Esophagus muscularis mucosa (tissue), 4 donors: ENCODE measurements at regions not wholly inside any gene's neighbourhood (a gene's known extent, or its start where the extent isn't known, plus 50 kb on each side); places are given as distances from the start of the nearest gene placed in this dataset.

Experiments used
- DNase-seq: peaks from one replicate; pipeline ENCODE4 v3.0.0-alpha.2; 2017; ENCODE audit errors: extremely low spot score
- H3K27ac ChIP-seq, 4 donors: fragments of 200-600 bp; sonication (generic); replicated peaks in 1 of 4; 1 replicate in 3 of 4; 2 replicates in 1 of 4; pipeline ENCODE4 v1.5.1; 2016 to 2019; ENCODE audit warnings: mild to moderate bottlenecking in 1 of 4
- H3K27me3 ChIP-seq, 4 donors: fragments of 200-600 bp; sonication (generic); one replicate each; pipeline versions ENCODE4 v1.5.1 to v1.6.0; 2016 to 2019
- H3K36me3 ChIP-seq, 4 donors: fragments of 200-600 bp; sonication (generic); one replicate each; pipeline ENCODE4 v1.5.1; 2016 to 2019
- H3K4me1 ChIP-seq, 4 donors: fragments of 200-600 bp; sonication (generic); one replicate each; pipeline ENCODE4 v1.5.1; 2016 to 2019
- H3K4me3 ChIP-seq, 4 donors: fragments of 200-600 bp; sonication (generic); 1 replicate in 2 of 4; 2 replicates in 2 of 4; pipeline ENCODE4 v1.5.1; 2016 to 2019; ENCODE audit warnings: mild to moderate bottlenecking in 4 of 4, moderate library complexity in 1 of 4
- H3K9me3 ChIP-seq, 4 donors: fragments of 200-600 bp; sonication (generic); 1 replicate in 3 of 4; 2 replicates in 1 of 4; pipeline ENCODE4 v1.5.1; 2016 to 2019
- EP300 ChIP-seq: sonication (generic); formaldehyde crosslinking; IDR thresholded peaks from one replicate; pipeline ENCODE4 v1.6.1; 2017; ENCODE audit warnings: antibody characterized with exemption
- POLR2A ChIP-seq: fragments of 450-650 bp; IDR thresholded peaks from one replicate; pipeline ENCODE4 v1.6.1; 2017; ENCODE audit warnings: antibody characterized with exemption, moderate library complexity, mild to moderate bottlenecking, low read depth
- POLR2AphosphoS5 ChIP-seq, 2 donors: sonication (generic); formaldehyde crosslinking; IDR thresholded peaks; one replicate each; pipeline ENCODE4 v1.6.1; 2017; ENCODE audit warnings: antibody characterized with exemption in 2 of 2
- WGBS: methylation state at CpG from one replicate; pipeline ENCODE4 v1.1.5; 2018; 5-methylcytosine and 5-hydroxymethylcytosine counted together
- intact Hi-C: fragments of 100-400 bp; cut with DNase I; formaldehyde crosslinking; loops from one replicate; pipeline ENCODE4 v1.15.1; 2023
- TF ChIP-seq, protein P1 (sequence below), 3 experiments: fragments of 200-600 bp in 2 of 3; fragments of 450-650 bp in 1 of 3; sonication (generic) in 2 of 3; IDR thresholded peaks; one replicate each; pipeline ENCODE4 v1.5.1; 2017 to 2019; ENCODE audit warnings: antibody characterized with exemption in 3 of 3, mild to moderate bottlenecking in 2 of 3, moderate library complexity in 1 of 3

- intact Hi-C loops, result no loop called here
- DNase-seq, result no peak
- TF ChIP-seq POLR2A (no peak), POLR2AphosphoS5 (IDR thresholded peaks at IDR 0.05) (no peak), EP300 (no peak)
- TF ChIP-seq, protein P1, sequence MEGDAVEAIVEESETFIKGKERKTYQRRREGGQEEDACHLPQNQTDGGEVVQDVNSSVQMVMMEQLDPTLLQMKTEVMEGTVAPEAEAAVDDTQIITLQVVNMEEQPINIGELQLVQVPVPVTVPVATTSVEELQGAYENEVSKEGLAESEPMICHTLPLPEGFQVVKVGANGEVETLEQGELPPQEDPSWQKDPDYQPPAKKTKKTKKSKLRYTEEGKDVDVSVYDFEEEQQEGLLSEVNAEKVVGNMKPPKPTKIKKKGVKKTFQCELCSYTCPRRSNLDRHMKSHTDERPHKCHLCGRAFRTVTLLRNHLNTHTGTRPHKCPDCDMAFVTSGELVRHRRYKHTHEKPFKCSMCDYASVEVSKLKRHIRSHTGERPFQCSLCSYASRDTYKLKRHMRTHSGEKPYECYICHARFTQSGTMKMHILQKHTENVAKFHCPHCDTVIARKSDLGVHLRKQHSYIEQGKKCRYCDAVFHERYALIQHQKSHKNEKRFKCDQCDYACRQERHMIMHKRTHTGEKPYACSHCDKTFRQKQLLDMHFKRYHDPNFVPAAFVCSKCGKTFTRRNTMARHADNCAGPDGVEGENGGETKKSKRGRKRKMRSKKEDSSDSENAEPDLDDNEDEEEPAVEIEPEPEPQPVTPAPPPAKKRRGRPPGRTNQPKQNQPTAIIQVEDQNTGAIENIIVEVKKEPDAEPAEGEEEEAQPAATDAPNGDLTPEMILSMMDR (IDR thresholded peaks at IDR 0.05), result no peak
- Histone ChIP-seq H3K4me3 (no peak overlapping the region), H3K36me3 (no peaks in the 10 kb centered on the region), H3K4me1 (no peaks in the 10 kb centered on the region), H3K27ac (no peak overlapping the region), H3K9me3 (no peaks in the 10 kb centered on the region), H3K27me3 (no peaks in the 10 kb centered on the region)
- WGBS, result 86% methylated on average over 1 of the region's 1 CpG
Measured at GRCh38 chr3:144873066-144873465, 901.4 kb downstream of the DIPK2A start.

DNA sequence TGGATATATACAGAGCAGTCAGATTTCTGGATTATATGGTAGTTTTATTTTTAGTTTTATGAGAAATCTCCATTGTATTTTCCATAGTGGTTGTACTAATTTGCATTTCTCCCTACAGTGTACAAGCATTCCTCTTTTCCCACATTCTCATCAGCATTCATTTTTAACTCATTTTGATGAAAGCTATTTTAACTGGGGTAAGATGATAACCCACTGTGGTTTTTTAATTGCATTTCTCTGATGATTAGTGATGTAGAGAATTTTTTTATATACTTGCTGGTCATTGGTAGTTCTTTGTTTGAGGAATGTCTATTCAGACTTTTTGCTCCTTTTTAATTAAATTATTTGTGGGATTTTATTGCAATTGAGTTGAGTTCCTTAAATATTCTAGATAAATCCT lies 903.6 kb downstream of the DIPK2A start:
- Histone ChIP-seq H3K4me3 (no peak overlapping the region), H3K36me3 (no peaks in the 10 kb centered on the region), H3K4me1 (no peaks in the 10 kb centered on the region), H3K27ac (no peak overlapping the region), H3K9me3 (no peaks in the 10 kb centered on the region), H3K27me3 (no peaks in the 10 kb centered on the region)
- intact Hi-C loops, result no loop called here
- DNase-seq, result no peak
- TF ChIP-seq POLR2A, result no peak
- TF ChIP-seq EP300, result no peak
- TF ChIP-seq POLR2AphosphoS5 (IDR thresholded peaks at IDR 0.05), result no peak
- TF ChIP-seq, protein P1 (IDR thresholded peaks at IDR 0.05), result no peak

DNA sequence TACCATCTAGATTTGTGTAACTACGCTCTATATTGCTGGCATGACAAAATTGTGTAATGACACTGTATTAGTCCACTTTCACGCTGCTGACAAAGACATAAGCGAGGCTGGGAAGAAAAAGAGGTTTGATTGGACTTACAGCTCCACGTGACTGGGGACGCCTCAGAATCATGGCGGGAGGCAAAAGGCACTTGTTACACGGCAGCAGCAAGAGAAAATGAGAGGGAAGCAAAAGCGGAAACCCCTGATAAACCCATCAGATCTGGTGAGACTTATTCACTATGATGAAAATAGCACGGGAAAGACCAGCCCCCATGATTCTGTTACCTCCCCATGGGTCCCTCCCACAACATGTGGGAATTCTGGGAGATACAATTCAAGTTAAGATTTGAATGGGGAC lies 905.7 kb downstream of the DIPK2A start:
- intact Hi-C loops, result no loop called here
- Histone ChIP-seq H3K36me3 (no peaks in the 10 kb centered on the region), H3K9me3 (no peaks in the 10 kb centered on the region), H3K27me3 (no peaks in the 10 kb centered on the region), H3K4me3 (no peak overlapping the region), H3K4me1 (no peaks in the 10 kb centered on the region), H3K27ac (no peak overlapping the region)
- TF ChIP-seq POLR2A (no peak), EP300 (no peak), POLR2AphosphoS5 (IDR thresholded peaks at IDR 0.05) (no peak)
- TF ChIP-seq, protein P1 (IDR thresholded peaks at IDR 0.05), result no peak
- 93% methylated on average over 9 of the region's 9 CpGs for WGBS
- no peak for DNase-seq

DNA sequence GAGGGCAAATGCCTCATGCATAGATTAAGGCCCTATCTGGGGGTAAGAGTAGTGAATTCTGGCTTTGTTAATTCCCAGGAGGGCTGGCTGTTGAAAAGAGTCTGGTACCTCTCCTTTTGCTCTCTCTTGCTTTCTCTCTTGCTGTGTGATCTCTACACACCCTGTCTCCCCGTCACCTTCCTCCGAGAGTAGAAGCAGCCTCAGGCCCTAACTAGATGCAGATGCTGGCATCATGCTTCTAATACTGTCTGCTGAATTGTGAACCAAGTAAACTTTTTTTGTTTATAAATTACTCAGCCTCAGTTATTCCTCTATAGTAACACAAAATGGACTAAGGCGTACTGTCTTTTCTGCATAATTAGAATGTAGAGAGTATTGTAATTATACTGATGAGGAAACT lies 908.1 kb downstream of the DIPK2A start:
- intact Hi-C loops, result no loop called here
- 89% methylated on average over 3 of the region's 3 CpGs for WGBS
- no peak for TF ChIP-seq POLR2AphosphoS5 (IDR thresholded peaks at IDR 0.05)
- no peak for TF ChIP-seq EP300
- no peak for TF ChIP-seq POLR2A
- TF ChIP-seq, protein P1 (IDR thresholded peaks at IDR 0.05), result no peak

GRCh38 chr3:144893980-144894379 lies 922.4 kb downstream of the DIPK2A start:
- Histone ChIP-seq H3K27ac (no peak overlapping the region), H3K27me3 (no peaks in the 10 kb centered on the region), H3K4me1 (no peaks in the 10 kb centered on the region), H3K9me3 (no peaks in the 10 kb centered on the region), H3K36me3 (no peaks in the 10 kb centered on the region), H3K4me3 (no peak overlapping the region)
- 85% methylated on average over 5 of the region's 5 CpGs for WGBS
- no peak for TF ChIP-seq POLR2A
- TF ChIP-seq, protein P1 (IDR thresholded peaks at IDR 0.05), result no peak
- no peak for TF ChIP-seq EP300
- no peak for DNase-seq
- intact Hi-C loops, result no loop called here

More for the DNA sequence above, 908.1 kb downstream of the DIPK2A start:
- Histone ChIP-seq H3K4me3 (no peak overlapping the region), H3K9me3 (no peaks in the 10 kb centered on the region), H3K4me1 (no peaks in the 10 kb centered on the region), H3K27me3 (no peaks in the 10 kb centered on the region), H3K36me3 (no peaks in the 10 kb centered on the region), H3K27ac (no peak overlapping the region)
- DNase-seq, result no peak
